ENCODE measurements at regions not wholly inside any gene's neighbourhood (a gene's known extent, or its start where the extent isn't known, plus 50 kb on each side); places are given as distances from the start of the nearest gene placed in this dataset.

- Mint-ChIP-seq H3K27me3 (ENCODE audit: insufficient read depth, unreplicated experiment) (no peaks in the 10 kb centered on the region), H3K27ac (ENCODE audit: unreplicated experiment) (no peak overlapping the region), H3K9me3 (ENCODE audit: unreplicated experiment) (peaks cover 11% of the 10 kb centered on the region), H3K36me3 (ENCODE audit: insufficient read depth, unreplicated experiment) (peaks cover 4% of the 10 kb centered on the region), H3K4me3 (ENCODE audit: unreplicated experiment) (no peak overlapping the region), H3K4me1 (ENCODE audit: low read depth, unreplicated experiment) (no peaks in the 10 kb centered on the region)
- intact Hi-C loops (cut with micrococcal nuclease; ENCODE audit: unreplicated experiment): no loop called here
- ChIA-PET POLR2A (no interaction called here), CTCF (no interaction called here)
- Histone ChIP-seq H3K4me1 (no peaks in the 10 kb centered on the region), H3K9me3 (no peaks in the 10 kb centered on the region), H3K27me3 (replicated peaks; ENCODE audit: control insufficient read depth, insufficient read depth, low read length) (no peaks in the 10 kb centered on the region), H3K36me3 (ENCODE audit: control insufficient read depth, insufficient read depth, low read length) (no peaks in the 10 kb centered on the region), H3K4me3 (ENCODE audit: low read depth, low read length) (no peak overlapping the region)
- DNase-seq: no peak
- no TSS peak for BruUV-seq (replicated peaks)
- no peak for TF ChIP-seq CTCF (IDR thresholded peaks at IDR 0.05; ENCODE audit: insufficient read depth in 1 of 2, low read depth in 1 of 2, low read length in 1 of 2, severe bottlenecking in 1 of 2, unreplicated experiment in 1 of 2)
These were observed 250.8 kb upstream of the RSPO3 start for GRCh38 chr6:126867641-126868040.

- Mint-ChIP-seq H3K4me1 (ENCODE audit: low read depth, unreplicated experiment) (no peaks in the 10 kb centered on the region), H3K9me3 (ENCODE audit: unreplicated experiment) (no peaks in the 10 kb centered on the region)
- no peak for TF ChIP-seq CTCF (IDR thresholded peaks at IDR 0.05; ENCODE audit: insufficient read depth in 1 of 2, low read depth in 1 of 2, low read length in 1 of 2, severe bottlenecking in 1 of 2, unreplicated experiment in 1 of 2)
These were observed 245.1 kb upstream of the RSPO3 start for GRCh38 chr6:126873351-126873750.

GRCh38 chr6:126873791-126874190 lies 244.7 kb upstream of the RSPO3 start:
- no peak overlapping the region for H3K4me3 Mint-ChIP-seq (ENCODE audit: unreplicated experiment)
- no peak for DNase-seq
- Histone ChIP-seq H3K4me3 (ENCODE audit: low read depth, low read length) (no peak overlapping the region), H3K9me3 (no peaks in the 10 kb centered on the region), H3K4me1 (no peaks in the 10 kb centered on the region), H3K27me3 (replicated peaks; ENCODE audit: control insufficient read depth, insufficient read depth, low read length) (no peaks in the 10 kb centered on the region), H3K36me3 (ENCODE audit: control insufficient read depth, insufficient read depth, low read length) (no peaks in the 10 kb centered on the region)
- no peaks in the 10 kb centered on the region for H3K9me3 Mint-ChIP-seq (ENCODE audit: unreplicated experiment)
- H3K27me3 Mint-ChIP-seq (ENCODE audit: insufficient read depth, unreplicated experiment): no peaks in the 10 kb centered on the region
- BruUV-seq (replicated peaks): no TSS peak
- H3K27ac Mint-ChIP-seq (ENCODE audit: unreplicated experiment): no peak overlapping the region
- no peak for TF ChIP-seq CTCF (IDR thresholded peaks at IDR 0.05; ENCODE audit: insufficient read depth in 1 of 2, low read depth in 1 of 2, low read length in 1 of 2, severe bottlenecking in 1 of 2, unreplicated experiment in 1 of 2)
- intact Hi-C loops (cut with micrococcal nuclease; ENCODE audit: unreplicated experiment): no loop called here
- no peaks in the 10 kb centered on the region for H3K4me1 Mint-ChIP-seq (ENCODE audit: low read depth, unreplicated experiment)
- H3K36me3 Mint-ChIP-seq (ENCODE audit: insufficient read depth, unreplicated experiment): peaks cover 4% of the 10 kb centered on the region
- CTCF ChIA-PET: no interaction called here
- POLR2A ChIA-PET: no interaction called here

More at GRCh38 chr6:126873351-126873750, 245.1 kb upstream of the RSPO3 start:
- CTCF ChIA-PET: no interaction called here
- H3K27ac Mint-ChIP-seq (ENCODE audit: unreplicated experiment): no peak overlapping the region
- BruUV-seq (replicated peaks): no TSS peak
- Histone ChIP-seq H3K4me1 (no peaks in the 10 kb centered on the region), H3K36me3 (ENCODE audit: control insufficient read depth, insufficient read depth, low read length) (no peaks in the 10 kb centered on the region), H3K9me3 (no peaks in the 10 kb centered on the region), H3K4me3 (ENCODE audit: low read depth, low read length) (no peak overlapping the region), H3K27me3 (replicated peaks; ENCODE audit: control insufficient read depth, insufficient read depth, low read length) (no peaks in the 10 kb centered on the region)
- peaks cover 4% of the 10 kb centered on the region for H3K36me3 Mint-ChIP-seq (ENCODE audit: insufficient read depth, unreplicated experiment)
- no peak overlapping the region for H3K4me3 Mint-ChIP-seq (ENCODE audit: unreplicated experiment)
- POLR2A ChIA-PET: no interaction called here
- no peak for DNase-seq
- intact Hi-C loops (cut with micrococcal nuclease; ENCODE audit: unreplicated experiment): no loop called here
- no peaks in the 10 kb centered on the region for H3K27me3 Mint-ChIP-seq (ENCODE audit: insufficient read depth, unreplicated experiment)

Measured in Caco-2 (cell line).